NCI-H1105 (cell line): ENCODE measurements at regions not wholly inside any gene's neighbourhood (a gene's known extent, or its start where the extent isn't known, plus 50 kb on each side); places are given as distances from the start of the nearest gene placed in this dataset.

Experiments
- DNase-seq: peaks from one replicate; lab custom pipeline; 2025; lab: John Stamatoyannopoulos, UW

- DNase-seq, result no peak
These were observed 91.0 kb upstream of the GPR26 start for GRCh38 chr10:123575105-123575504.

- DNase-seq, result no peak
These were observed 89.4 kb upstream of the GPR26 start for GRCh38 chr10:123576706-123577105.

- no peak for DNase-seq
These were observed 88.2 kb upstream of the GPR26 start for GRCh38 chr10:123577921-123578461.

- no peak for DNase-seq
These were observed 87.4 kb upstream of the GPR26 start for GRCh38 chr10:123578721-123579120.

- no peak for DNase-seq
These were observed 86.5 kb upstream of the GPR26 start for GRCh38 chr10:123579675-123580074.

- DNase-seq, result no peak
These were observed 85.7 kb upstream of the GPR26 start for GRCh38 chr10:123580426-123580825.

GRCh38 chr10:123581656-123582055, 84.5 kb upstream of the GPR26 start:
- DNase-seq, result no peak

- DNase-seq, result peak; percentile 41
These were observed 83.8 kb upstream of the GPR26 start for GRCh38 chr10:123582084-123582989.

GRCh38 chr10:123583639-123584418, 82.3 kb upstream of the GPR26 start:
- DNase-seq, result peak; percentile 63

- no peak for DNase-seq
These were observed 81.8 kb upstream of the GPR26 start for GRCh38 chr10:123584419-123584775.

- DNase-seq, result no peak
These were observed 80.4 kb upstream of the GPR26 start for GRCh38 chr10:123585477-123586445.

- DNase-seq, result no peak
These were observed 79.0 kb upstream of the GPR26 start for GRCh38 chr10:123587110-123587509.

GRCh38 chr10:123588386-123588914, 77.7 kb upstream of the GPR26 start:
- no peak for DNase-seq

GRCh38 chr10:123595661-123596060, 70.5 kb upstream of the GPR26 start:
- no peak for DNase-seq

GRCh38 chr10:123597676-123598075, 68.5 kb upstream of the GPR26 start:
- no peak for DNase-seq

- DNase-seq, result no peak
These were observed 66.7 kb upstream of the GPR26 start for GRCh38 chr10:123599366-123599849.

- no peak for DNase-seq
These were observed 66.0 kb upstream of the GPR26 start for GRCh38 chr10:123600177-123600576.

GRCh38 chr10:123603130-123603529, 63.0 kb upstream of the GPR26 start:
- DNase-seq, result no peak

GRCh38 chr10:123604506-123604905, 61.6 kb upstream of the GPR26 start:
- no peak for DNase-seq

- DNase-seq, result no peak
These were observed 60.1 kb upstream of the GPR26 start for GRCh38 chr10:123606006-123606405.

GRCh38 chr10:123606955-123607354, 59.2 kb upstream of the GPR26 start:
- DNase-seq, result no peak
